Fibroblast of skin of left biceps (primary cell): ENCODE measurements at regions not wholly inside any gene's neighbourhood (a gene's known extent, or its start where the extent isn't known, plus 50 kb on each side); places are given as distances from the start of the nearest gene placed in this dataset.
A peak's percentile ranks its signal among the peaks of the same experiment; 100 is the strongest.

Source experiments
- DNase-seq, 2 experiments: peaks; one replicate each; pipeline ENCODE4 v3.0.0-alpha.2; 2013; ENCODE audit warnings: low read depth in 2 of 2

GRCh38 chr5:87051502-87052113, 216.1 kb upstream of the RASA1 start:
- no peak for DNase-seq

DNA sequence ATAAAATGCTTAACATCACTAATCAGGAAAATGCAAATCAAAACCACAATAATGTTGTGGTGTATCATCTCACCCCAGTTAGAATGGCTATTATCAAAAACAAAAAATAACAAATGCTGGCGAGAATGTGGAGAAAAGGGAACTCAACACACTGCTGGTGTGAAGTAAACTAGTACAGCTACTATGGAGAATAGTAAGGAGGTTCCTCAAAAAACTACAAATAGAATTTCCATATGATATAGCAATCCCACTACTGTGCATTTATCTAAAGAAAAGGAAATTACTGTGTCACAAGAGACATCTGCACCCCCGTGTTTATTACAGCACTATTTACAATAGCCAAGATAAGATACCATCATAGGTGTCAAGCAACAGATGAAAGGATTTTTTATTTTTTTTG, 214.5 kb upstream of the RASA1 start:
- DNase-seq, result no peak

DNA sequence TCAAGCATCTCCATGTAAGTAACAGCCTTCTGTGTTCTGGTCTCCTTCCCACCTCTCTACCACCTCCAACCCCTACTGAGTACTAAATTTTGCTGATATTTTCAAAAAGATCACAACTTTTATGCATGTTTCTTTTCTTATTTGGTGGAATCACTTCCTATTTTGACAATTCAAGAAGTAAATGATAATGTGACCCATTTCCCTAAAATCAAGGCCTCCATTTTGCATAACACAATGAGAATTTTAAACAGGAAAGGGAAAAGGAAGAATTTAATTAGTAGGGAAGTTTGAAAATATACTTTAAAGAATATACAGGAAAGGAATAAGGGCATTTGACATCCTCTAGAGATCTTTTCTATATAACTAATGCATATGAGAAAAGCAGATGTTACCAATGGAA, 212.9 kb upstream of the RASA1 start:
- no peak for DNase-seq

- no peak for DNase-seq
Measured at GRCh38 chr5:87061046-87061445, 206.6 kb upstream of the RASA1 start.

DNA sequence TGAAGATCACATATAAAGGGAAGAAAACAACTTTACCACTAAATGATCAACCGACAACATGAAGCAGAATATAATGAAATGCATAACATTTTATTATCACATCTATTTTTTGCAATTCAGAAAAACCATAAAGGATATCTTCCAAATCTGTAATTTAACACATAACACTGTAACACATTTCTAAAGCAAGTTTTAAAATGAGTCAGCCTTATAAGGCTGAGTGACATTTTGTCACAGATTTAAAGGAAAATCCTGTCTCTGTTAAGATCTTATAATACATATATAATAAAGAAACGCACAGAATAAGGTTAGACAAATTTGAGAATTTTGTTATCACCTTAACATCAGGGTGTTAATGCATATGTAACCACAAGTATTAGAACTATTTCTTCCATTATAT, 198.4 kb upstream of the RASA1 start:
- no peak for DNase-seq

- peak; percentile 17 to 39 for DNase-seq
Measured at GRCh38 chr5:87069974-87070608, 197.6 kb upstream of the RASA1 start.

DNA sequence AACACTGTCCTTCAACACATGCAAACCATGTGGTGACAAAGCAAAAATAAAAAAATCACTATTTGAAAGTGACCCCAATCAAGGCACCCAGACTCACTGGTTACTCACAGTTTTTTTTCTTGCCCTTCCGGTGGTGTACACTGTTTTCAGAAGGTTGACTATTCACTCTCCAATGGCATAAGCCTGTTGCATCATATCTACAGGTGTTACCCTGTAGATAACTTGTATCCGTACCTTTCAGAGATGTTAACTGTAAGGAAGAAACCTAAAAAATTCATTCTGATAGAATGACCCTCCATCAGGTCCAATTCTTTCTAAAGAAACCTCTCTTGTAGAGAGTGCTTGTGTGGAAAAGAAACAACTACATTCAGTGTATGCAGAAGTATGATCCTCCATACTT, 193.6 kb upstream of the RASA1 start:
- DNase-seq, result no peak

GRCh38 chr5:87074934-87075541, 192.6 kb upstream of the RASA1 start:
- DNase-seq, result no peak

DNA sequence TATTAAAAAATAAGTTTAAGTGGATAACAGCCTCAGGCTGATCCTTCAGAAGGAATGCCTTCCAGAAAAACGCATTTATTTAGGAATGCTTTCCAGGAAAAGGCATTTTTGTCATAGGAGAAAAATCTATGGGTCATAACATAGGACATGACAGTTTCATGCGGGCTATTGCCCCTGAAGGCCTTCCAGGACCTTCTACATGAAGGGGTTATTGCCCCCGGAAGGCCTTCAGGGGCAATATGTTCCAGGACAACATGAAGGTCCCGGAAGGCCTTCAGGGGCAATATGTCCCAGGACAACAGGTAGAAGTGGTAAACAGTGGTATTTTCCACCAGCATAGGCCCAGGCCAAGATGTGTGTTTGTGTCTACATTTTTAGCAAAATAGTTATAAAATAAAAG, 191.3 kb upstream of the RASA1 start:
- no peak for DNase-seq

- no peak for DNase-seq
Measured at GRCh38 chr5:87076931-87077330, 190.8 kb upstream of the RASA1 start.

GRCh38 chr5:87079219-87079618, 188.5 kb upstream of the RASA1 start:
- no peak for DNase-seq

- no peak for DNase-seq
Measured at GRCh38 chr5:87081016-87081415, 186.7 kb upstream of the RASA1 start.

DNA sequence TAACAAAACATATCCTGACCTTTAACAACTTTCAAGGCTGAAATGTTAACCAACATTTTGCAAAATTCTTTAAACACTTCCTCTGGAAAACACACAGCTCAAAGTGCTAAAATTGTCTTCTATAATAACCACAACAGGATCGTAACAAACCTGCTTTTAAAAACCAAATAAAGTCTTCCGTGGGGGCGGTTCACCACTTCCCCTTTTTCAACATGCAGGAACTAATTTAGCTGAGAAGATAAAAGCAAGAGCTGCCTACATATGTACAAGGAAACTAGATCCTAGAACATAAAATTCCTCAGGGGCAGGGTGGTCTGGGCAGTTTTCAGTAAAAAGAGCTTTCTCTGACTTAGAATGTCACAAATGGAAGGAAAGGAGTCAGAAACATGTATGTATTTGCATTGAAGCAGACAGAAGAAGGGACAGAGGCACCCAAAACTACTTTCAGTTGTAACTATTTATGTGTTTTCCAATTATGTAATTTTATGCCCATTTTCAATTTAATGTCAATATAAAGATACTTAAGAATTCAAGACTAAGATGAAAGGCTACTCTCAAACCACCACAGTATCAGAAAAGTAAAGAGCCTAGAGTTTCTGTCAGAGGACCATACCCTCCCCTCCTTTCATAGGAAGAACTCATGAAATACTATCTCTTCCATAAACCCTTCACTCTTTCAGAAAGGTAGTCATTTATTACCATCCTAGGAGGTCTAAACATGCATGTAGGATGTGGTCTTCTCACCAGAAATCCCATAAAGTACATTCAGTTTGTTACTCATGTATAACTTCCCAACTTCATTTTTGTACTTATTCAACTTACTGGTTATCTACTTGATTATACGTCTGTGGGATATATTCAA, 185.9 kb upstream of the RASA1 start:
- DNase-seq, result no peak

DNA sequence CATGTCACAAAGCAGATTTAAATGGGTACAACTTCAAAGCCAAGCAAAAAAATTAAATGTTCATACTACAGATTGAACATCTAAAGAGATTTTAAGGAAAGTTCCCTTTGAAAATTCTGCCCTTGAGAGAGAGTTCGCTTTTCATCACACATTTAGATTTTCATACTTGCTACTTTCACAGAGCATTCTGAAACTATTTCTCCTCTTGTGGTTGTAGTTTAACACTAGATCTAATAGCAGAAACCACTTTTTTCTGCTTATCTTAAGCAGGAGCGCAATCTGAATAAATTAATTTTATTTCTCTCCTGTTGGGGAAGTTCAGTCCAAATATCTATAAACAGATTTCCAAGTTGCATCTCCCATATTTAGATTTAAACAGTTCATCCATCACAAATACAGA, 173.3 kb upstream of the RASA1 start:
- DNase-seq, result no peak

- DNase-seq, result no peak
Measured at GRCh38 chr5:87094833-87095232, 172.8 kb upstream of the RASA1 start.

DNA sequence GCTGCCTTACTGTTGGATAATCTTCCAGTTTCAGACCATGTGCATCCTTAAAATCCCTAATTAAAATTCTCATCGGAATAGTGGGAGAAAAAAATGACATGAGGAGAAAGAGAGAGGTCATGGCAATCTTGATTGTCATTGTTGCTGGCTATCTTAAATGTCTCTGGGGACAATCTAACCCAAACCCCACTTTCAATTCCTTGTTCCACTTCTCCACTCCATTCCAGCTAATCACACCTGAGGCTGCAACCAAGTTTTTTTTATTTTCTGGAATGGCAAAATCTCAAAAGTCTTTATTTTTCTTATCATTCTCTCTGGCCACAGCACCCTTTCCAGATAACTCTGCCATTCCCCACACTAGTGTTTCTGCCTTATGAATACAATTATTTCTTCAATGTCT, 171.9 kb upstream of the RASA1 start:
- DNase-seq, result no peak

DNA sequence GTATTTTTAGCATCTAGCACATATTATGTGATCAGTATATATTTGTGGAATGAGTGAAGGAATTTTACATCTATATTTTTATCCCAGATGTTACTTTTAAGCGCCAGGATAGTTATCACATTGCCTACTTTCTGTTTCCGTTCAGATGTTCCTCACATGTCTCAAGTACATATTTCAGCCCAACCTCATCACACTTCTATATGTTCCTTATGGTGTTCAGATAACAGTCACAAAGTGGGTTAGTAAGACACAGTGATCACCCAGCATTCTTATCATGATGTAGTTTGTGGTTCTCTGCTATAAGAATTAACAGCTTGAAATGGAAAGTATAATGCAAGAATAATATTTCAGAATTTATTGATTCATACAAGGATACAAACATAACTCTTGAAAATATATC, 170.0 kb upstream of the RASA1 start:
- DNase-seq, result no peak

- DNase-seq, result no peak
Measured at GRCh38 chr5:87099291-87099839, 168.3 kb upstream of the RASA1 start.

DNA sequence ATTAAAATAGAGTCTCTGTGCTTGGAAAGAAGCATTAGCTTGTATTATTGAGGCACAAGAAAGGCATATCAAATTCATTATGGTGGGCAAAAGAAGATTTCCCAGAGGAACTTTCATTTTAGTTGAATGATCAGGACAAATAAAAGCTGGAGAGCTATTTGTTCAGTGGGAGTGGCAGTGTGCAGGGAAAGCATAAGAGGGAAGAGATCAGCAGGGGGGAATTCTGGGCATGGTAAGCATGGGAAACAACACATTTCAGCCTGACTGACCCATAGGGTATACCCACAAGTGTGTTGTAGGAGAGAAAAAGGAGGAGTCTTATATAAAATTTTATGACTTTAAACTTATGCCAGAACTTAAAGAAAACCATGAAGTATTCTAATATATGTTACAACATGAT, 167.7 kb upstream of the RASA1 start:
- DNase-seq, result no peak

DNA sequence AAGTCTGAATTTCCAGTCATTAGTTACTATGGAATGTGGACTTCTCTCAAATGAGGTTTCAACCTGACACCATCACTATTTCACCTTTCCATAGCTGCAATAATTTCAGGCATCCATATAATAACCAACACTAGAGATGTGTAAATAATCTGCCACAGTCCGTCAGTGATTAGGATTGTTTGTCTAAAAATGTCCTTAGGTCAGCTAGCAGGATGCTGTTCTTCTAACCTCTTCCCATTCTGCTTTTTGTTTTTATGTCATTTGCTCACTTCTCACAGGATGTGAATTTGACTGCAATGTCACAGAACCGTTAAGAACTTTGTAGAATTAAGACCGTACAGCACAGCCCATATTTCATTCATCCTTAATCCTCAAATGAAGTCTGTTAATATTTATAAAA, 166.4 kb upstream of the RASA1 start:
- no peak for DNase-seq

- DNase-seq, result no peak
Measured at GRCh38 chr5:87102841-87103240, 164.8 kb upstream of the RASA1 start.

- DNase-seq, result no peak
Measured at GRCh38 chr5:87103616-87104287, 163.9 kb upstream of the RASA1 start.
